ENCODE measurements at regions not wholly inside any gene's neighbourhood (a gene's known extent, or its start where the extent isn't known, plus 50 kb on each side); places are given as distances from the start of the nearest gene placed in this dataset.

GRCh38 chr13:65597839-65598818 is 1632.0 kb downstream of the PCDH9 start:
- in situ Hi-C loops (cut with HindIII; ENCODE audit: extremely low pct_ligation_motif_present, low pct_unique_long_range_greater_than_20kb): no loop called here

More at GRCh38 chr13:65597839-65598818, 1632.0 kb downstream of the PCDH9 start:
- 3% methylated on average over 1 of the region's 1 CpG for WGBS (ENCODE audit: low lambda C conversion rate)
- intact Hi-C loops (cut with micrococcal nuclease; ENCODE audit: unreplicated experiment): no loop called here
- ChIA-PET CTCF (ENCODE audit: low intra/inter-chr PET ratio, low total read pairs) (no interaction called here), POLR2A (no interaction called here)
- H3K36me3 ChIP-seq (replicated peaks in 1 of 2; ENCODE audit: control insufficient read depth in 1 of 2, insufficient read depth in 2 of 2, low read length in 2 of 2): no peaks in the 10 kb centered on the region
- no peak overlapping the region for H3K27ac ChIP-seq (ENCODE audit: extremely low read length, insufficient read depth, low read length)
- no peak for TF ChIP-seq HNF1A (IDR thresholded peaks at IDR 0.05; ENCODE audit: low read depth)
- no peak for TF ChIP-seq HNF1A (CRISPR knock-in tag; IDR thresholded peaks at IDR 0.05; ENCODE audit: borderline replicate concordance)
- TF ChIP-seq ZNF343 (CRISPR knock-in tag; IDR thresholded peaks at IDR 0.05): no peak
- TF ChIP-seq CBX1 (IDR thresholded peaks at IDR 0.05; ENCODE audit: low read depth): no peak
- TF ChIP-seq CTCF (CRISPR knock-in tag; IDR thresholded peaks at IDR 0.05): no peak
- no peak for TF ChIP-seq IKZF4 (CRISPR knock-in tag; IDR thresholded peaks at IDR 0.05; ENCODE audit: borderline replicate concordance, low read depth, not compliant biosample characterization)
- TF ChIP-seq JUNB (CRISPR knock-in tag; IDR thresholded peaks at IDR 0.05; ENCODE audit: borderline replicate concordance): no peak
- no peak for TF ChIP-seq NR2F2 (IDR thresholded peaks at IDR 0.05; ENCODE audit: borderline replicate concordance, low read depth)
- TF ChIP-seq, protein P1, sequence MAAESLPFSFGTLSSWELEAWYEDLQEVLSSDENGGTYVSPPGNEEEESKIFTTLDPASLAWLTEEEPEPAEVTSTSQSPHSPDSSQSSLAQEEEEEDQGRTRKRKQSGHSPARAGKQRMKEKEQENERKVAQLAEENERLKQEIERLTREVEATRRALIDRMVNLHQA (CRISPR knock-in tag; IDR thresholded peaks at IDR 0.05): no peak
- H3K27me3 ChIP-seq (ENCODE audit: control insufficient read depth in 1 of 2, insufficient read depth in 2 of 2, low read length in 2 of 2): no peaks in the 10 kb centered on the region
- no peak overlapping the region for H3K4me3 ChIP-seq (replicated peaks in 1 of 3; ENCODE audit: insufficient read depth in 1 of 3, low read depth in 2 of 3, low read length in 3 of 3)
- H2AFZ ChIP-seq (ENCODE audit: low read length): no peak overlapping the region
- no peaks in the 10 kb centered on the region for H3K4me1 ChIP-seq (ENCODE audit: insufficient read depth, low read length)
- DNase-seq (ENCODE audit: low spot score) (no peak), ATAC-seq (no peak), FAIRE-seq (no peak)
- H3K4me2 ChIP-seq (ENCODE audit: low read depth, low read length): no peak overlapping the region
- no TSS peak for BruUV-seq (replicated peaks)
- no peaks in the 10 kb centered on the region for H3K79me2 ChIP-seq (ENCODE audit: insufficient read depth, low read length)
- no peaks in the 10 kb centered on the region for H3K9me3 ChIP-seq (ENCODE audit: low read length)
- H4K20me1 ChIP-seq (ENCODE audit: insufficient read depth, low read length): no peaks in the 10 kb centered on the region
- H3K9ac ChIP-seq (ENCODE audit: insufficient read depth, low read depth, low read length): no peak overlapping the region
